Upper lobe of right lung (tissue), 1 donor: ENCODE measurements at regions not wholly inside any gene's neighbourhood (a gene's known extent, or its start where the extent isn't known, plus 50 kb on each side); places are given as distances from the start of the nearest gene placed in this dataset.
"Not testable (repeated sequence)": the region's sequence is repeated elsewhere in the genome, so short reads cannot be mapped to it uniquely, and the experiment has no call there.

Experiments
- ATAC-seq: fragments of 200-7000 bp; cut with Tn5 transposase; one replicate; pipeline ENCODE4 v1.9.1; 2020; ENCODE audit warnings: mild to moderate bottlenecking, moderate library complexity
- DNase-seq: peaks from one replicate; pipeline ENCODE4 v3.0.0-alpha.2; 2020
- H3K27ac ChIP-seq: fragments of 200-600 bp; one replicate; pipeline ENCODE4 v1.8.0; 2022
- H3K27me3 ChIP-seq: fragments of 200-600 bp; one replicate; pipeline ENCODE4 v1.8.0; 2022; ENCODE audit warnings: mild to moderate bottlenecking
- H3K36me3 ChIP-seq: fragments of 200-600 bp; one replicate; pipeline ENCODE4 v1.8.0; 2022
- H3K4me1 ChIP-seq: fragments of 200-600 bp; one replicate; pipeline ENCODE4 v1.8.0; 2022
- H3K4me3 ChIP-seq: fragments of 200-600 bp; one replicate; pipeline ENCODE4 v1.8.0; 2022; ENCODE audit warnings: mild to moderate bottlenecking
- H3K9me3 ChIP-seq: fragments of 200-600 bp; one replicate; pipeline ENCODE4 v1.8.0; 2022
- intact Hi-C: fragments of 100-400 bp; cut with DNase I; formaldehyde crosslinking; loops from one replicate; pipeline ENCODE4 v1.11.0; 2022
- donor health status: DM: no; HTN: yes; CAD: no; lungs with severe emphysema.

GRCh38 chr1:120271561-120272221, 95.4 kb upstream of the SEC22B start:
- ATAC-seq, H3K4me3 ChIP-seq, H3K27me3 ChIP-seq, H3K9me3 ChIP-seq, H3K27ac ChIP-seq, H3K4me1 ChIP-seq, H3K36me3 ChIP-seq, DNase-seq, intact Hi-C loops: not testable (repeated sequence)

GRCh38 chr1:120267894-120268551, 91.7 kb upstream of the SEC22B start:
- H3K27me3 ChIP-seq, H3K36me3 ChIP-seq, H3K27ac ChIP-seq, H3K9me3 ChIP-seq, H3K4me3 ChIP-seq, DNase-seq, intact Hi-C loops, H3K4me1 ChIP-seq: not testable (repeated sequence)
- peak; percentile 34 for ATAC-seq

- peak; percentile 31 for ATAC-seq
- H3K36me3 ChIP-seq, H3K27me3 ChIP-seq, H3K27ac ChIP-seq, H3K4me1 ChIP-seq, intact Hi-C loops, H3K4me3 ChIP-seq, H3K9me3 ChIP-seq: not testable (repeated sequence)
- peak; percentile 8 for DNase-seq
Observed at GRCh38 chr1:120264564-120264963, 88.2 kb upstream of the SEC22B start.

GRCh38 chr1:120262791-120263751, 86.8 kb upstream of the SEC22B start:
- peak; percentile 78 for ATAC-seq
- intact Hi-C loops, H3K27me3 ChIP-seq: not testable (repeated sequence)

GRCh38 chr1:120257778-120258105, 81.4 kb upstream of the SEC22B start:
- H3K4me3 ChIP-seq, intact Hi-C loops, H3K9me3 ChIP-seq, DNase-seq, H3K36me3 ChIP-seq, H3K27me3 ChIP-seq, H3K4me1 ChIP-seq, H3K27ac ChIP-seq: not testable (repeated sequence)
- peak; percentile 21 for ATAC-seq

More at GRCh38 chr1:120262791-120263751, 86.8 kb upstream of the SEC22B start:
- not testable (repeated sequence) for H3K4me1 ChIP-seq, H3K9me3 ChIP-seq, DNase-seq, H3K36me3 ChIP-seq, H3K27ac ChIP-seq, H3K4me3 ChIP-seq

- H3K27ac ChIP-seq, H3K27me3 ChIP-seq, H3K4me3 ChIP-seq, DNase-seq, H3K9me3 ChIP-seq, H3K36me3 ChIP-seq, H3K4me1 ChIP-seq, ATAC-seq, intact Hi-C loops: not testable (repeated sequence)
Observed at GRCh38 chr1:120257064-120257777, 80.9 kb upstream of the SEC22B start.

- intact Hi-C loops, H3K27ac ChIP-seq, H3K27me3 ChIP-seq, H3K4me3 ChIP-seq, DNase-seq, H3K4me1 ChIP-seq, H3K9me3 ChIP-seq, H3K36me3 ChIP-seq: not testable (repeated sequence)
- ATAC-seq: peak; percentile 78
Observed at GRCh38 chr1:120250756-120251155, 74.4 kb upstream of the SEC22B start.

GRCh38 chr1:120248726-120249427, 72.6 kb upstream of the SEC22B start:
- H3K9me3 ChIP-seq, H3K27me3 ChIP-seq, intact Hi-C loops, H3K4me1 ChIP-seq, DNase-seq, H3K27ac ChIP-seq, H3K4me3 ChIP-seq, H3K36me3 ChIP-seq, ATAC-seq: not testable (repeated sequence)

GRCh38 chr1:120248203-120248602, 71.9 kb upstream of the SEC22B start:
- DNase-seq, H3K36me3 ChIP-seq, H3K9me3 ChIP-seq, H3K27me3 ChIP-seq, intact Hi-C loops, H3K4me1 ChIP-seq, H3K4me3 ChIP-seq, ATAC-seq, H3K27ac ChIP-seq: not testable (repeated sequence)

- H3K9me3 ChIP-seq, H3K27me3 ChIP-seq, H3K36me3 ChIP-seq, H3K27ac ChIP-seq, DNase-seq, intact Hi-C loops, ATAC-seq, H3K4me1 ChIP-seq, H3K4me3 ChIP-seq: not testable (repeated sequence)
Observed at GRCh38 chr1:120243867-120244266, 67.5 kb upstream of the SEC22B start.

- DNase-seq, intact Hi-C loops, H3K9me3 ChIP-seq, H3K4me1 ChIP-seq, H3K4me3 ChIP-seq, H3K36me3 ChIP-seq, H3K27me3 ChIP-seq, H3K27ac ChIP-seq: not testable (repeated sequence)
- ATAC-seq: peak; percentile 64
Observed at GRCh38 chr1:120242582-120242981, 66.3 kb upstream of the SEC22B start.

GRCh38 chr1:120241868-120242267, 65.5 kb upstream of the SEC22B start:
- ATAC-seq, intact Hi-C loops, H3K4me3 ChIP-seq: not testable (repeated sequence)

GRCh38 chr1:120240181-120240580, 63.9 kb upstream of the SEC22B start:
- intact Hi-C loops, H3K9me3 ChIP-seq, H3K27me3 ChIP-seq, H3K4me1 ChIP-seq, H3K36me3 ChIP-seq, H3K27ac ChIP-seq, ATAC-seq, H3K4me3 ChIP-seq, DNase-seq: not testable (repeated sequence)

More at GRCh38 chr1:120241868-120242267, 65.5 kb upstream of the SEC22B start:
- not testable (repeated sequence) for H3K27me3 ChIP-seq, H3K4me1 ChIP-seq, H3K27ac ChIP-seq, DNase-seq, H3K9me3 ChIP-seq, H3K36me3 ChIP-seq
